SK-N-SH (cell line): ENCODE measurements at regions not wholly inside any gene's neighbourhood (a gene's known extent, or its start where the extent isn't known, plus 50 kb on each side); places are given as distances from the start of the nearest gene placed in this dataset.

Experiments used
- CTCF ChIA-PET: fragments of 300-600, 350-600 bp; formaldehyde crosslinking; extraction: SDS; loops from one replicate; lab custom pipeline; 2021; lab: Yijun Ruan, JAX
- POLR2A ChIA-PET: fragments of 350-600 bp; sonication (Branson Sonifier 250); formaldehyde crosslinking; extraction: SDS; loops from one replicate; lab custom pipeline; 2020; ENCODE audit warnings: antibody characterized with exemption, inconsistent platforms; lab: Yijun Ruan, JAX
- DNase-seq: peaks from one replicate; pipeline ENCODE4 v3.0.0; 2012
- H2AFZ ChIP-seq: fragments of 200-600 bp; sonication (generic); 2 replicates; pipeline ENCODE4 v1.8.1; 2016; ENCODE audit warnings: antibody characterized with exemption, mild to moderate bottlenecking, low read depth
- H3F3A ChIP-seq: fragments of 200-600 bp; sonication (generic); replicated peaks from 2 replicates; pipeline ENCODE3; 2016; ENCODE audit warnings: antibody characterized with exemption, mild to moderate bottlenecking; ENCODE audit not compliant: insufficient read depth
- H3K27ac ChIP-seq, 2 experiments: fragments of 200-500 bp in 1 of 2; fragments of 200-600 bp in 1 of 2; sonication (Bioruptor generic) in 1 of 2; sonication (generic), shearing (Covaris generic) in 1 of 2; 2 replicates each; pipeline versions ENCODE4 v1.5.1 to v1.6.1; 2014 to 2016; ENCODE audit warnings: low read depth in 2 of 2, inconsistent platforms in 1 of 2, low read length in 1 of 2, mild to moderate bottlenecking in 1 of 2, mixed read lengths in 1 of 2
- H3K27me3 ChIP-seq: fragments of 200-600 bp; sonication (generic), shearing (Covaris generic); 2 replicates; pipeline ENCODE4 v1.6.1; 2016; ENCODE audit warnings: mixed run types; ENCODE audit not compliant: insufficient read depth
- H3K36me3 ChIP-seq, 2 experiments: fragments of 200-500 bp in 1 of 2; fragments of 200-600 bp in 1 of 2; sonication (Bioruptor generic) in 1 of 2; sonication (generic) in 1 of 2; replicated peaks in 1 of 2; 2 replicates each; pipeline versions ENCODE3 to v1.5.1; 2014 to 2016; ENCODE audit warnings: low read length in 1 of 2, mild to moderate bottlenecking in 1 of 2; ENCODE audit not compliant: insufficient read depth in 2 of 2, control insufficient read depth in 1 of 2
- H3K4me1 ChIP-seq, 2 experiments: fragments of 200-500 bp in 1 of 2; fragments of 200-600 bp in 1 of 2; sonication (Bioruptor generic) in 1 of 2; sonication (generic), shearing (Covaris generic) in 1 of 2; 2 replicates each; pipeline versions ENCODE4 v1.5.1 to v1.6.1; 2014 to 2016; ENCODE audit warnings: low read depth in 1 of 2, low read length in 1 of 2, mixed run types in 1 of 2; ENCODE audit not compliant: insufficient read depth in 2 of 2, control insufficient read depth in 1 of 2
- H3K4me2 ChIP-seq: fragments of 200-600 bp; sonication (generic), shearing (Covaris generic); 2 replicates; pipeline ENCODE4 v1.6.1; 2017; ENCODE audit warnings: mixed run types
- H3K4me3 ChIP-seq, 2 experiments: fragments of 200-500 bp in 1 of 2; fragments of 200-600 bp in 1 of 2; sonication (Bioruptor generic) in 1 of 2; sonication (generic), shearing (Covaris generic) in 1 of 2; 2 replicates each; pipeline versions ENCODE4 v1.5.1 to v1.8.1; 2014 to 2016; ENCODE audit warnings: low read depth in 2 of 2, inconsistent platforms in 1 of 2, low read length in 1 of 2, mild to moderate bottlenecking in 1 of 2, mixed read lengths in 1 of 2, moderate library complexity in 1 of 2
- H3K79me2 ChIP-seq: fragments of 200-600 bp; sonication (generic); 2 replicates; pipeline ENCODE4 v1.8.1; 2017; ENCODE audit warnings: mild to moderate bottlenecking; ENCODE audit not compliant: insufficient read depth
- H3K9ac ChIP-seq: fragments of 200-600 bp; sonication (generic); 2 replicates; pipeline ENCODE4 v1.6.1; 2017; ENCODE audit warnings: mixed run types
- H3K9me2 ChIP-seq: fragments of 200-600 bp; sonication (generic); 2 replicates; pipeline ENCODE4 v1.6.1; 2017; ENCODE audit warnings: mixed run types
- H3K9me3 ChIP-seq: fragments of 200-600 bp; sonication (generic); 2 replicates; pipeline ENCODE4 v1.6.1; 2017; ENCODE audit warnings: mixed run types, mild to moderate bottlenecking, moderate library complexity
- H4K20me1 ChIP-seq: fragments of 200-600 bp; sonication (generic); 2 replicates; pipeline ENCODE4 v1.6.1; 2017; ENCODE audit warnings: mild to moderate bottlenecking, mixed run types; ENCODE audit not compliant: insufficient read depth
- ELF1 ChIP-seq: IDR thresholded peaks from 2 replicates; pipeline ENCODE4 v1.4.0; 2012
- FOSL2 ChIP-seq: IDR thresholded peaks from 2 replicates; pipeline ENCODE4 v1.4.0; 2012; ENCODE audit warnings: low read depth, mild to moderate bottlenecking, moderate library complexity, borderline replicate concordance
- FOXM1 ChIP-seq: IDR thresholded peaks from 2 replicates; pipeline ENCODE4 v1.4.0; 2012; ENCODE audit warnings: low read depth, mild to moderate bottlenecking
- GABPA ChIP-seq: IDR thresholded peaks from 2 replicates; pipeline ENCODE4 v1.4.0; 2012; ENCODE audit warnings: low read depth, mild to moderate bottlenecking
- GATA2 ChIP-seq: sonication (generic); formaldehyde crosslinking; IDR thresholded peaks from 2 replicates; pipeline ENCODE4 v1.5.0; 2020; ENCODE audit warnings: mild to moderate bottlenecking, missing genetic modification reagents
- JUND ChIP-seq: IDR thresholded peaks from 2 replicates; pipeline ENCODE4 v1.4.0; 2012
- MEF2A ChIP-seq: IDR thresholded peaks from 2 replicates; pipeline ENCODE4 v1.4.0; 2012; ENCODE audit warnings: low read depth, borderline replicate concordance
- MXI1 ChIP-seq: IDR thresholded peaks from 2 replicates; pipeline ENCODE4 v1.6.1; 2012; ENCODE audit warnings: mild to moderate bottlenecking, low read depth, low read length, improper control_type of control experiment
- NFIC ChIP-seq: IDR thresholded peaks from 2 replicates; pipeline ENCODE4 v1.4.0; 2012; ENCODE audit warnings: borderline replicate concordance
- NRF1 ChIP-seq: IDR thresholded peaks from 2 replicates; pipeline ENCODE4 v1.6.1; 2012; ENCODE audit warnings: low read depth, mild to moderate bottlenecking, low read length
- RAD21 ChIP-seq: IDR thresholded peaks from 2 replicates; pipeline ENCODE4 v1.6.1; 2012; ENCODE audit warnings: mild to moderate bottlenecking, low read length
- RCOR1 ChIP-seq: fragments of 150-350 bp; IDR thresholded peaks from 2 replicates; pipeline ENCODE4 v1.6.1; 2017; ENCODE audit warnings: antibody characterized with exemption, low read length
- REST ChIP-seq: IDR thresholded peaks from 2 replicates; pipeline ENCODE4 v1.6.1; 2012; ENCODE audit warnings: mild to moderate bottlenecking, low read depth, low read length, moderate library complexity
- TAF1 ChIP-seq: IDR thresholded peaks from 2 replicates; pipeline ENCODE4 v1.6.1; 2012; ENCODE audit warnings: low read depth, mild to moderate bottlenecking, low read length, moderate library complexity, borderline replicate concordance
- TCF12 ChIP-seq: IDR thresholded peaks from 2 replicates; pipeline ENCODE4 v1.4.0; 2012
- TEAD4 ChIP-seq: IDR thresholded peaks from 2 replicates; pipeline ENCODE4 v1.4.0; 2012; ENCODE audit warnings: mild to moderate bottlenecking, borderline replicate concordance; ENCODE audit not compliant: insufficient read depth
- WGBS: methylation state at CpG from one replicate; pipeline ENCODE4 v1.1.6; 2017; ENCODE audit warnings: low lambda C conversion rate; 5-methylcytosine and 5-hydroxymethylcytosine counted together
- TF ChIP-seq, protein P1 (sequence below): IDR thresholded peaks from 2 replicates; pipeline ENCODE4; 2012
- TF ChIP-seq, protein P2 (sequence below): IDR thresholded peaks from 2 replicates; pipeline ENCODE4 v1.4.0; 2012; ENCODE audit warnings: low read depth
- TF ChIP-seq, protein P3 (sequence below): fragments of 150-350 bp; IDR thresholded peaks from 2 replicates; pipeline ENCODE4 v1.6.1; 2017; ENCODE audit warnings: antibody characterized with exemption, low read length, low read depth, borderline replicate concordance

GRCh38 chr14:94839348-94839747, 69.4 kb upstream of the GSC start:
- Histone ChIP-seq H2AFZ (no peak overlapping the region), H4K20me1 (no peaks in the 10 kb centered on the region), H3K27ac (no peak overlapping the region), H3K4me3 (no peak overlapping the region), H3K27me3 (no peaks in the 10 kb centered on the region), H3K9me3 (no peaks in the 10 kb centered on the region), H3K4me2 (no peak overlapping the region), H3K4me1 (no peaks in the 10 kb centered on the region; a peak in 1 of 4 replicates), H3K9me2 (no peaks in the 10 kb centered on the region), H3K36me3 (no peaks in the 10 kb centered on the region), H3K79me2 (no peaks in the 10 kb centered on the region), H3K9ac (no peak overlapping the region), H3F3A (no peaks in the 10 kb centered on the region)
- WGBS = 34% methylated on average over 4 of the region's 4 CpGs
- no peak for DNase-seq
- CTCF ChIA-PET = interaction anchor here (1.0 kb wide), 1 partner anchor 604 kb away, joined by 3 read pairs; no protein-coding TSS in a partner anchor
- POLR2A ChIA-PET = no interaction called here
- TF ChIP-seq ELF1 = no peak

- ChIA-PET POLR2A (no interaction called here), CTCF (interaction anchor here (0.7 kb wide), 1 partner anchor 13 kb away, joined by 3 read pairs; no protein-coding TSS in a partner anchor)
- no peak overlapping the region for H3K4me2 ChIP-seq
- H3K4me1 ChIP-seq = no peaks in the 10 kb centered on the region; a peak in 1 of 4 replicates
- no peaks in the 10 kb centered on the region for H3F3A ChIP-seq
- no peaks in the 10 kb centered on the region for H3K9me3 ChIP-seq
- H3K27me3 ChIP-seq = no peaks in the 10 kb centered on the region
- no peak for DNase-seq
- no peaks in the 10 kb centered on the region for H3K79me2 ChIP-seq
- H2AFZ ChIP-seq = no peak overlapping the region
- no peak for TF ChIP-seq TCF12
- no peak for TF ChIP-seq NFIC
- TF ChIP-seq RAD21 = no peak
- no peak for TF ChIP-seq TAF1
- no peak for TF ChIP-seq JUND
- TF ChIP-seq GABPA = no peak
- TF ChIP-seq FOSL2 = no peak
- no peak for TF ChIP-seq REST
- no peak for TF ChIP-seq MXI1
- no peak for TF ChIP-seq NRF1
- no peak for TF ChIP-seq TEAD4
- TF ChIP-seq, protein P1, sequence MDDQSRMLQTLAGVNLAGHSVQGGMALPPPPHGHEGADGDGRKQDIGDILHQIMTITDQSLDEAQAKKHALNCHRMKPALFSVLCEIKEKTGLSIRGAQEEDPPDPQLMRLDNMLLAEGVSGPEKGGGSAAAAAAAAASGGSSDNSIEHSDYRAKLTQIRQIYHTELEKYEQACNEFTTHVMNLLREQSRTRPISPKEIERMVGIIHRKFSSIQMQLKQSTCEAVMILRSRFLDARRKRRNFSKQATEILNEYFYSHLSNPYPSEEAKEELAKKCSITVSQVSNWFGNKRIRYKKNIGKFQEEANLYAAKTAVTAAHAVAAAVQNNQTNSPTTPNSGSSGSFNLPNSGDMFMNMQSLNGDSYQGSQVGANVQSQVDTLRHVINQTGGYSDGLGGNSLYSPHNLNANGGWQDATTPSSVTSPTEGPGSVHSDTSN = no peak
- TF ChIP-seq, protein P2, sequence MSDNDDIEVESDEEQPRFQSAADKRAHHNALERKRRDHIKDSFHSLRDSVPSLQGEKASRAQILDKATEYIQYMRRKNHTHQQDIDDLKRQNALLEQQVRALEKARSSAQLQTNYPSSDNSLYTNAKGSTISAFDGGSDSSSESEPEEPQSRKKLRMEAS = no peak
- TF ChIP-seq MEF2A = no peak
- no peak for TF ChIP-seq RCOR1
- no peak for TF ChIP-seq GATA2
- no peak for TF ChIP-seq FOXM1
- TF ChIP-seq, protein P3, sequence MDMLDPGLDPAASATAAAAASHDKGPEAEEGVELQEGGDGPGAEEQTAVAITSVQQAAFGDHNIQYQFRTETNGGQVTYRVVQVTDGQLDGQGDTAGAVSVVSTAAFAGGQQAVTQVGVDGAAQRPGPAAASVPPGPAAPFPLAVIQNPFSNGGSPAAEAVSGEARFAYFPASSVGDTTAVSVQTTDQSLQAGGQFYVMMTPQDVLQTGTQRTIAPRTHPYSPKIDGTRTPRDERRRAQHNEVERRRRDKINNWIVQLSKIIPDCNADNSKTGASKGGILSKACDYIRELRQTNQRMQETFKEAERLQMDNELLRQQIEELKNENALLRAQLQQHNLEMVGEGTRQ = no peak
- no peak overlapping the region for H3K4me3 ChIP-seq
- H3K9ac ChIP-seq = no peak overlapping the region
- no peaks in the 10 kb centered on the region for H4K20me1 ChIP-seq
- H3K36me3 ChIP-seq = no peaks in the 10 kb centered on the region
- 33% methylated on average over 2 of the region's 2 CpGs for WGBS
- no peak overlapping the region for H3K27ac ChIP-seq
- no peaks in the 10 kb centered on the region for H3K9me2 ChIP-seq
These were observed 66.9 kb upstream of the GSC start for GRCh38 chr14:94836849-94837248.
